Fibroblast of lung (primary cell): ENCODE measurements at regions not wholly inside any gene's neighbourhood (a gene's known extent, or its start where the extent isn't known, plus 50 kb on each side); places are given as distances from the start of the nearest gene placed in this dataset.

Experiments used
- DNase-seq, 2 donors: peaks; one replicate each; pipeline versions ENCODE4 v3.0.0 to v3.0.0-alpha.2; 2010; ENCODE audit warnings: low read depth in 2 of 2
- H2AFZ ChIP-seq: 2 replicates; pipeline ENCODE4 v1.5.1; 2012; ENCODE audit warnings: low read length, control low read depth, inconsistent platforms
- H3K27ac ChIP-seq: 2 replicates; pipeline ENCODE4 v1.5.1; 2011; ENCODE audit warnings: low read length, control low read depth; ENCODE audit not compliant: insufficient read depth
- H3K27me3 ChIP-seq: 2 replicates; pipeline ENCODE4 v1.5.1; 2011; ENCODE audit warnings: mild to moderate bottlenecking, low read length; ENCODE audit not compliant: control insufficient read depth, insufficient read depth
- H3K36me3 ChIP-seq: 2 replicates; pipeline ENCODE4 v1.5.1; 2011; ENCODE audit warnings: low read length; ENCODE audit not compliant: control insufficient read depth, insufficient read depth
- H3K4me1 ChIP-seq: 2 replicates; pipeline ENCODE4 v1.5.1; 2011; ENCODE audit warnings: low read length; ENCODE audit not compliant: control insufficient read depth, insufficient read depth; ENCODE audit errors: extremely low read depth
- H3K4me2 ChIP-seq: 2 replicates; pipeline ENCODE4 v1.5.1; 2011; ENCODE audit warnings: low read length, control low read depth; ENCODE audit not compliant: insufficient read depth; ENCODE audit errors: extremely low read depth
- H3K4me3 ChIP-seq, 4 experiments: fragments of 200-600 bp in 1 of 4; sonication (generic) in 1 of 4; replicated peaks in 1 of 4; 2 replicates each; pipeline ENCODE4 v1.5.1; 2011 to 2016; ENCODE audit warnings: low read length in 4 of 4, low read depth in 3 of 4, mild to moderate bottlenecking in 3 of 4, control low read depth in 2 of 4, inconsistent platforms in 1 of 4, mixed read lengths in 1 of 4; ENCODE audit not compliant: insufficient read depth in 1 of 4; ENCODE audit errors: control extremely low read depth in 1 of 4
- H3K79me2 ChIP-seq: 2 replicates; pipeline ENCODE4 v1.5.1; 2012; ENCODE audit warnings: mild to moderate bottlenecking, low read length, inconsistent platforms; ENCODE audit not compliant: control insufficient read depth, insufficient read depth
- H3K9ac ChIP-seq: 2 replicates; pipeline ENCODE4 v1.5.1; 2011; ENCODE audit warnings: mild to moderate bottlenecking, low read length, control low read depth; ENCODE audit not compliant: insufficient read depth
- H3K9me3 ChIP-seq: 2 replicates; pipeline ENCODE4 v1.5.1; 2012; ENCODE audit warnings: low read depth, low read length; ENCODE audit not compliant: control insufficient read depth, insufficient read depth
- H4K20me1 ChIP-seq: 2 replicates; pipeline ENCODE4 v1.5.1; 2011; ENCODE audit warnings: low read length; ENCODE audit not compliant: control insufficient read depth, insufficient read depth; ENCODE audit errors: extremely low read depth
- CTCF ChIP-seq, 2 donors: IDR thresholded peaks in 1 of 2; conservative IDR thresholded peaks in 1 of 2; 1 replicate in 1 of 2; 2 replicates in 1 of 2; pipeline ENCODE4 v1.5.1; 2011 to 2012; ENCODE audit warnings: low read length in 2 of 2, control low read depth in 1 of 2, inconsistent platforms in 1 of 2, low read depth in 1 of 2, mild to moderate bottlenecking in 1 of 2
- EZH2 ChIP-seq: IDR thresholded peaks from 2 replicates; pipeline ENCODE4 v1.5.1; 2012; ENCODE audit warnings: low read length, control low read depth, mild to moderate bottlenecking; ENCODE audit errors: missing control alignments

GRCh38 chr4:156177941-156178340 is 224.3 kb upstream of the CTSO start:
- Histone ChIP-seq H3K4me2 (no peak overlapping the region), H3K4me1 (no peaks in the 10 kb centered on the region), H3K27ac (no peak overlapping the region), H4K20me1 (no peaks in the 10 kb centered on the region), H3K4me3 (no peak overlapping the region), H3K79me2 (no peaks in the 10 kb centered on the region), H2AFZ (no peak overlapping the region), H3K27me3 (no peaks in the 10 kb centered on the region), H3K9ac (no peak overlapping the region), H3K36me3 (no peaks in the 10 kb centered on the region), H3K9me3 (no peaks in the 10 kb centered on the region)
- peak in 1 of 2 donors; percentile 67 for DNase-seq
- TF ChIP-seq EZH2 (no peak), CTCF (conservative IDR thresholded peaks at IDR 0.05 in 1 of 2, IDR thresholded peaks at IDR 0.05 in 1 of 2; ENCODE audit: low read depth in 1 of 2, low read length in 2 of 2) (no peak)

- no peak for TF ChIP-seq EZH2
- no peak for TF ChIP-seq CTCF (conservative IDR thresholded peaks at IDR 0.05 in 1 of 2, IDR thresholded peaks at IDR 0.05 in 1 of 2; ENCODE audit: low read depth in 1 of 2, low read length in 2 of 2)
- H4K20me1 ChIP-seq: no peaks in the 10 kb centered on the region
- H3K9ac ChIP-seq: no peak overlapping the region
- H3K27ac ChIP-seq: no peak overlapping the region
- H3K79me2 ChIP-seq: no peaks in the 10 kb centered on the region
- no peaks in the 10 kb centered on the region for H3K9me3 ChIP-seq
- no peaks in the 10 kb centered on the region for H3K27me3 ChIP-seq
- DNase-seq: no peak
- no peak overlapping the region for H3K4me2 ChIP-seq
- H3K4me1 ChIP-seq: no peaks in the 10 kb centered on the region
- no peaks in the 10 kb centered on the region for H3K36me3 ChIP-seq
- no peak overlapping the region for H2AFZ ChIP-seq
- no peak overlapping the region for H3K4me3 ChIP-seq
Measured at GRCh38 chr4:156176896-156177295, 223.2 kb upstream of the CTSO start.

DNA sequence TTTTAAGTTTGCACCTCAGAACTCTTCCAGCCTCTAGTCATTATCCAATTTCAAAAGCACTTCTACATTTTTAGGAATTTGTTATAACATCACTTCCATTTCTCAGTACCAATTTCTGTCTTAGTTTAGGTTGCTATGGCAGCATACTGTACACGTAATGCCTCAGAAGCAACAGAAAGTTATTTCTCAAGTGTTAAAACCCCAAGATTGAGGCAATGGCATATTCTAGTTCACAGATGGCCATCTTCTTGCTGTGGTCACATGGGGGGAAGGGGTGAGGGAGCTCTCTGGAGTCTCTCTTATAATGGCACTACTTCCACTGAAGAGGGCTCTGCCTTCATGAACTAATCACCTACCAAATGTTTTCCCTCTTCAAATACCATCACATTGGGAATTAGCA is 220.3 kb upstream of the CTSO start:
- Histone ChIP-seq H3K27me3 (no peaks in the 10 kb centered on the region), H3K9ac (no peak overlapping the region), H2AFZ (no peak overlapping the region), H3K4me1 (no peaks in the 10 kb centered on the region), H3K27ac (no peak overlapping the region), H3K36me3 (no peaks in the 10 kb centered on the region), H4K20me1 (no peaks in the 10 kb centered on the region), H3K9me3 (no peaks in the 10 kb centered on the region), H3K4me3 (no peak overlapping the region), H3K79me2 (no peaks in the 10 kb centered on the region), H3K4me2 (no peak overlapping the region)
- DNase-seq: no peak
- TF ChIP-seq CTCF (conservative IDR thresholded peaks at IDR 0.05 in 1 of 2, IDR thresholded peaks at IDR 0.05 in 1 of 2; ENCODE audit: low read depth in 1 of 2, low read length in 2 of 2) (no peak), EZH2 (no peak)
